ENCODE measurements at regions not wholly inside any gene's neighbourhood (a gene's known extent, or its start where the extent isn't known, plus 50 kb on each side); places are given as distances from the start of the nearest gene placed in this dataset.

DNA sequence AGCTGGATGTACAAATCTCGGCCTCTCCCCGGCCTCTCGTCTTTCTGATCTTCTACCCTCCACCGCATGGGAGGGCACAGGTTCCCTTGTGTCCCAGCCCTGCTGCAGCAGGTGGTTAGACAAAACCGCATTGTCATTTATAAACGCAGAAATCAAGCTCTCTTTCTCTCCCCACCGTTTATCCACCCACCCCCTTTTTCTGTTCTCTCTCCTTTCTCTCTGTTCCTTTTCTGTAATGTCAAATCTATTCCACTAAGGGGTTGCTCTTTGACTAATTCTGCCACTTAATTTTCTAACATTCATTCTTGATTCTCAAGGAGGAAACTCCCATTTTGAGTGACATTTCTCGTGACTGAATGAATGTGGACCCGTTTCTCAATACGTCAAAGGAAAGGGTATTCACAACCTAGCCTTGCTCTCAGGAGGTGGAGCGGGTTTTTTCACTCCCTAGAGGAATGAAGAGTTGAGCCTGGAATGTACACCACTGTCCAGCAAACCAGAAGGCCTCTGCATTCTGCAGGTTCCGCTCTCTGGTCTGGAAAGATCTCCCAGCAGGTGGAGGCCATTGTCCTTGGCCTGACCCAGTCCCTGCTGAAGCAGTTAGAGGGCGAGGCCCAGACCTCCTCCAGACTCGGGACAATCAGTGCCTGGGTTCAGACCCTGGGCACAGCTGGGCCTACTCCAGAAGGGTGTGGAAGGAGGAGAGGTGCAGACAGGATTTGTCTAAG lies 70.9 kb upstream of the ENPP6 start:
- TF ChIP-seq, protein P1, sequence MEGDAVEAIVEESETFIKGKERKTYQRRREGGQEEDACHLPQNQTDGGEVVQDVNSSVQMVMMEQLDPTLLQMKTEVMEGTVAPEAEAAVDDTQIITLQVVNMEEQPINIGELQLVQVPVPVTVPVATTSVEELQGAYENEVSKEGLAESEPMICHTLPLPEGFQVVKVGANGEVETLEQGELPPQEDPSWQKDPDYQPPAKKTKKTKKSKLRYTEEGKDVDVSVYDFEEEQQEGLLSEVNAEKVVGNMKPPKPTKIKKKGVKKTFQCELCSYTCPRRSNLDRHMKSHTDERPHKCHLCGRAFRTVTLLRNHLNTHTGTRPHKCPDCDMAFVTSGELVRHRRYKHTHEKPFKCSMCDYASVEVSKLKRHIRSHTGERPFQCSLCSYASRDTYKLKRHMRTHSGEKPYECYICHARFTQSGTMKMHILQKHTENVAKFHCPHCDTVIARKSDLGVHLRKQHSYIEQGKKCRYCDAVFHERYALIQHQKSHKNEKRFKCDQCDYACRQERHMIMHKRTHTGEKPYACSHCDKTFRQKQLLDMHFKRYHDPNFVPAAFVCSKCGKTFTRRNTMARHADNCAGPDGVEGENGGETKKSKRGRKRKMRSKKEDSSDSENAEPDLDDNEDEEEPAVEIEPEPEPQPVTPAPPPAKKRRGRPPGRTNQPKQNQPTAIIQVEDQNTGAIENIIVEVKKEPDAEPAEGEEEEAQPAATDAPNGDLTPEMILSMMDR (IDR thresholded peaks at IDR 0.05), result no peak
- TF ChIP-seq POLR2AphosphoS5 (IDR thresholded peaks at IDR 0.05), result no peak
- no peak for TF ChIP-seq POLR2A (IDR thresholded peaks at IDR 0.05)
- no peak for TF ChIP-seq EP300 (IDR thresholded peaks at IDR 0.05)
